Mucosa of rectum (tissue), 2 donors: ENCODE measurements at regions not wholly inside any gene's neighbourhood (a gene's known extent, or its start where the extent isn't known, plus 50 kb on each side); places are given as distances from the start of the nearest gene placed in this dataset.

Experiments used
- H3K27ac ChIP-seq, 2 donors: one replicate each; pipeline ENCODE4 v1.7.0; 2013; ENCODE audit warnings: inconsistent platforms in 2 of 2, low read depth in 2 of 2, low read length in 2 of 2
- H3K27me3 ChIP-seq, 2 donors: one replicate each; pipeline ENCODE4 v1.7.0; 2013; ENCODE audit warnings: low read length in 2 of 2; ENCODE audit not compliant: control insufficient read depth in 2 of 2, insufficient read depth in 2 of 2
- H3K36me3 ChIP-seq, 2 donors: one replicate each; pipeline ENCODE4 v1.7.0; 2013; ENCODE audit warnings: low read length in 2 of 2; ENCODE audit not compliant: control insufficient read depth in 2 of 2, insufficient read depth in 2 of 2
- H3K4me1 ChIP-seq, 2 donors: one replicate each; pipeline ENCODE4 v1.7.0; 2013; ENCODE audit warnings: low read length in 2 of 2, mild to moderate bottlenecking in 1 of 2; ENCODE audit not compliant: control insufficient read depth in 2 of 2, insufficient read depth in 2 of 2
- H3K4me3 ChIP-seq, 2 donors: one replicate each; pipeline ENCODE4 v1.7.0; 2013; ENCODE audit warnings: low read length in 2 of 2
- H3K9ac ChIP-seq, 2 donors: one replicate each; pipeline ENCODE4 v1.7.0; 2013; ENCODE audit warnings: low read length in 2 of 2, low read depth in 1 of 2, mild to moderate bottlenecking in 1 of 2
- H3K9me3 ChIP-seq, 2 donors: one replicate each; pipeline ENCODE4 v1.7.0; 2013; ENCODE audit warnings: low read length in 2 of 2; ENCODE audit not compliant: control insufficient read depth in 2 of 2
- donor health status: healthy.
- donor health status: Normal muscosa, but diverticular disease.

DNA sequence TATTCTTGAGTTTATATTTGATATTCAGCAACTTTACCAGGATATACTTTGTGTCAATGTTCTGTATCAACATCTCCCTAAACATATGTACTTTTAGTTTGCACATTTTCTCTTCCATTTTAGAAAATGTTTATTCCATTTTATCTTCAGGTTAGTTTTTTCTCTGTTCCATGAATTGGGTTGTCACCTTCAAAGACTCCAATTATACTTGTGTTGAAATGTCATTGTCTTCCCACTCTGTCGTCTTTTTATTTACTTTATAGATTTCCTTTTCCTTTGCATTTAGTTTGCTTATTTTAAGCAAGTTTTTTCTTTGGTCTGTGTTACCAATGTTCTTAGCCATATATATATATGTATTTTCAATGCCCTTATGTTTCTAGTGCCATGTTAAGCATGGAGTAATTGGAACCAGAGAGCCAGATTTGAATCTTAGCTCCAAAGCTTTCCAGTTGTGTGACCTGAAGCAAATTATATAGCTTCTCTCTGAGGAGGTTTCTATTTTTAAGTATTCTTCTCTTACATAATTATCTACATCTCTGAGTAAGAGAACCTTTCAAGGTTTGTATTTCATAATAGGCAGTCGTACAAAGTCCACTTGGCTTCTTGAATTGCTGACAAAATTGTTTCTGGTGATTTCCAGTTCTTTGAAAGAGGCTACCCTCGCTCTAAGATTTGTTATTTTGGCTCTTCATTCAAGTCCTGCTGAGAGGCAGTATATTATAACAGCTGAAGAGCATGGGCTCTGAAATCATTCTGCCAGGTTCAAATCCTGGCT lies 85.8 kb upstream of the DYRK2 start:
- Histone ChIP-seq H3K27ac (peak overlapping the region in 1 of 2 donors; percentile 47), H3K9ac (no peak overlapping the region), H3K36me3 (no peaks in the 10 kb centered on the region), H3K27me3 (no peaks in the 10 kb centered on the region), H3K4me3 (no peak overlapping the region), H3K9me3 (peaks cover 2 to 3% of the 10 kb centered on the region in 2 donors), H3K4me1 (no peaks in the 10 kb centered on the region)

DNA sequence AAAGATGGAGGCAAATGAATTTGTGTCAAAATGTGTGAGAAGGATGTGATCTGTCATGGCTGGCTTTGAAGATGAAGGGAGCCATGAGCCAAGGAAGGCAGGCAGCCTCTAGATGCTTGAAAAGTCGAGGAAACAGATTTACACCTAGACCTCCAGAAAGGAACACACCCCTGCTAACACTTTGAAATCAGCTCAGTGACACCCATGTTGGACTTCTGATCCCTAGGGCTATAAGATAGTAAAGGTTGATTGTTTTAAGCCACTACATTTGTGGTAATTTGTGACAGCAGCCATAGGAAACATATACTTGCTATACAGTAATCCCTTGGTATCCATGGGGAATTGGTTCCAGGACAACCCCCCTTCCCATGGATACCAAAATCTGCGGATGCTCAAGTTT lies 80.5 kb upstream of the DYRK2 start:
- Histone ChIP-seq H3K9ac (no peak overlapping the region), H3K36me3 (no peaks in the 10 kb centered on the region), H3K9me3 (peaks cover 0 to 3% of the 10 kb centered on the region in 2 donors), H3K27me3 (no peaks in the 10 kb centered on the region), H3K4me3 (no peak overlapping the region), H3K27ac (no peak overlapping the region), H3K4me1 (no peaks in the 10 kb centered on the region)

DNA sequence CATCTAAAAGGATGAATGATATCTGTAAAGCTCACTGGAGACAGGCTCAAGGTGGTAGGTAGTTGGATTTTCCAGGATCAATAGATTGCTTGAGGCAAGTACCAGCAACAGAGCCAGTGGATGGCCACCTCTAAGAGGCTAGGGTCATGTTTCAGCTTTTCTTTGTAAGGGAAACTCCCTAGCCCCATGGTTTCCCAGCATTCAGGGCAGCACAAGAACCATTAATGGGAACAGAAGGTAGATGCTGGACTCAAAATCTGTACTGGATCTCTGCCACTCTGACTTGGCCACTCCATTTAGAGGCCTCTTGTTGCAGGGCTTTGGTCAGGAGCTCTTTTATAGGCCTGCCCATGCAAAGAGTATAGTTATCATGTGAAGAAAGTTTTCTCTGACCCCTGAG lies 76.1 kb upstream of the DYRK2 start:
- Histone ChIP-seq H3K4me3 (no peak overlapping the region), H3K27ac (no peak overlapping the region), H3K9me3 (no peaks in the 10 kb centered on the region), H3K4me1 (no peaks in the 10 kb centered on the region), H3K9ac (no peak overlapping the region), H3K36me3 (no peaks in the 10 kb centered on the region), H3K27me3 (no peaks in the 10 kb centered on the region)

DNA sequence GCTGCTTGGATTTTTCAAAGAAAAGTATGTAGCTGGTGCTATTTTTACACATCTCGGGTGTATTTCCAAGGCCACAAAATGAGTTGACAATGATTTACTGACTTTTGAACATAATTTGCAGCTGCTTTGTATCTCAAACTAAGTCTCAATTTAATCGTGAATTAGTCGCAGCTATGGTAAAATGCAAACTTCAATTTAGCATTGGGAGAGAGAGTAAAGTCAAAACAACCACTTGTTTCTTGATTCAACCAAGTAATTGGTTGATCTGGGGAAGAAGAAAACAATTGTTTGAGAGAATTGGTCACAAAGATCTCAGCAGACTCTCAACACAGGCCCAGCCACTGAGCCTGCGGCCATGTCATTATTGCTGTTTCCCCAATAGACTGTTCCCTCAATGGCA lies 75.0 kb upstream of the DYRK2 start:
- no peaks in the 10 kb centered on the region for H3K9me3 ChIP-seq
- H3K27ac ChIP-seq = no peak overlapping the region
- no peaks in the 10 kb centered on the region for H3K36me3 ChIP-seq
- H3K9ac ChIP-seq = no peak overlapping the region
- no peaks in the 10 kb centered on the region for H3K27me3 ChIP-seq
- no peak overlapping the region for H3K4me3 ChIP-seq
- no peaks in the 10 kb centered on the region for H3K4me1 ChIP-seq

DNA sequence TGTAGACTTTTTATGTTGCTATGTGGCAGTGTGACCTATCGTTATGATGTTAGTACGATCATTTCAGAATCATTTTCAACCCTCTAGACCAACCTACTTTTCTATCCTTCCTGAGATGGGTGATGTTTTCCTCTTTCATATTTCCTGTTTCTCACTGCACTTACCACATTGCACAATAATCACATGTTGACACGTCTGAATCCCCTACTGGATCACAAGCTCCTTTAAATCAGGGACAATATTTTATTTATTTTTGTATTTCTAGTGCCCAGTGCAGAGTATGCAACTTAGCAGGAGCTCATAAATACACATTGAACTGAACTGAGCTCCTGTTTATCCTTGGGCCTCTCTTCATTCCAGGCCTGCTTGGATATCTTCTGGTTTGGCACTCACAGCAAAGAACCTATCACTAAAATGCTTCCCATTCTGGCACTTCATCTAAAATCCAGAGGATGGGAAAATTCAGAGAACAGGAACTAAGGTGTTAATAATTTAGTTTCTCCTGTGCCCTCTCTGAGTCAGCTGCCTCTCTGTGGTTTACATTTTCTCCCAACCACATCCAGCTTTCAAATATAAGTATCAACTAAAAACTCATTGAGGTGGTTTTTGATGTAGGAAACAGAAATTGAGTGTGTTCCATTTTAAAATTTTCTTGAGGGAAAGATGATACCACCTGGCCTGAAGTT lies 69.4 kb upstream of the DYRK2 start:
- H3K36me3 ChIP-seq = no peaks in the 10 kb centered on the region
- H3K4me3 ChIP-seq = no peak overlapping the region
- no peak overlapping the region for H3K9ac ChIP-seq
- H3K27ac ChIP-seq = no peak overlapping the region
- H3K9me3 ChIP-seq = no peaks in the 10 kb centered on the region
- H3K4me1 ChIP-seq = no peaks in the 10 kb centered on the region
- H3K27me3 ChIP-seq = no peaks in the 10 kb centered on the region

DNA sequence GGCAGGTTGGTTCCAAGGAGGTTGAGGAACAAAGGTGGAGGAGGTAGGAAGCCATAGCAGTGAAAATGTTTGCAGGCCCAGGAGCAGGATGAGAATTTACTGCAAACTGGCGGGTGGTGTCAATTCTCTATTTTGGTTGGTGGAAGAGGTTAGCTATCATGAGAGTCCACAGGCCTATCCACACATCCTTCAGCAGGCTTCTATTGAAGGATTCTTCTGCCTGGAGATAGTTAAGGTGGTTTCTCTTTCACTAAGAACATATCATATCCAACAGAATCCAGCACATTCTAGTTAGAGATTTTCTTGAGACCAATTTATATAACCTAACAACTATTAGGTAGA lies 68.9 kb upstream of the DYRK2 start:
- H3K27me3 ChIP-seq = no peaks in the 10 kb centered on the region
- no peak overlapping the region for H3K9ac ChIP-seq

DNA sequence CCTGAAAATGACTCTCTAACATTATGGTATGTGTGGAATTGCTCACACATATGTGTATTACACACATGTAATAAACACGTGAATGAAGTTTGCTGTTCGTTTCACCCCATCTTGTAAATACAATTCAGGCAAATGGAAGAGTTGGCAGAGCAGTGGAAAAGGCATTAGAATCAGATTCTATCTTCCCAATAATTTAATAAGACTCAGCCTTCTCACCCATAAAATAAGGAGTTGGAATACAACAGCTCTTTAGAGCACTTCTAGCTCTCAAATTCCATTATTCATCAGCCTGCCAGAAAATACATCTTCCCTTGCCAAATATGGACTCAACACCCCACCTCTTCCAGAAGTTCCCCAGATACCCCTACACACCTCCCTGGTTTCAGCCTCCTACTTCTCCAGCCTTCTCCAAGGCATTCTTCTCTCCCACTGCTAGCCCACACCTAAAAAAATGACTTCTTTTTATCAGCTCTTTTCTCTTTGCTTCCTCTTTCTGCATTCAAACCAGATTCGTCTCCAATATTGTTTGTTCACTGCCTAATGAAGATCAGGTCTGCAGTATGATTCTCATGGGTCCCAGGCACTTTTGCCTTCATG lies 66.2 kb upstream of the DYRK2 start:
- Histone ChIP-seq H3K9ac (no peak overlapping the region), H3K36me3 (no peaks in the 10 kb centered on the region), H3K9me3 (no peaks in the 10 kb centered on the region), H3K27ac (no peak overlapping the region), H3K4me1 (no peaks in the 10 kb centered on the region), H3K27me3 (no peaks in the 10 kb centered on the region), H3K4me3 (no peak overlapping the region)

More for the DNA sequence above, 68.9 kb upstream of the DYRK2 start:
- Histone ChIP-seq H3K4me1 (no peaks in the 10 kb centered on the region), H3K36me3 (no peaks in the 10 kb centered on the region), H3K4me3 (no peak overlapping the region), H3K27ac (no peak overlapping the region), H3K9me3 (no peaks in the 10 kb centered on the region)

DNA sequence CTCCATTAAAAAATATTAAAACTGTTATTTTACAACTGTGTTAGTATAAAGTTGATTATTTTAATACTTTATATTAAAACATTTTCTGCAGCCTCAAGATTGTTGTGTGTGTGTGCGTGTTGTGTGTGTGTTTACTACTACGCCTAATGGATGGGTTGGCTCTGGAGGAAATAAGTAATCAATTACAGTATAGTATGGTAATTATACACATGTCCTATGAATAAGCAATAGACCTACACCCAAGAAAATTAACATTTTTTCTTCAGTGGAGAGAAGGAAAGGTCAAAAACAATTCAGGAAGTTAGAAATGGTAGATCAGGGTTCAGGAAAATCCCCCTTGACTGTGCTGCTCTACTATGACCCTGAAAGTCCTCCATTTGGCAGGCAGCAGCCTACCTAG lies 65.7 kb upstream of the DYRK2 start:
- H3K27ac ChIP-seq = no peak overlapping the region
- H3K4me3 ChIP-seq = no peak overlapping the region
- no peaks in the 10 kb centered on the region for H3K9me3 ChIP-seq
- H3K4me1 ChIP-seq = no peaks in the 10 kb centered on the region
- H3K9ac ChIP-seq = no peak overlapping the region
- no peaks in the 10 kb centered on the region for H3K27me3 ChIP-seq
- no peaks in the 10 kb centered on the region for H3K36me3 ChIP-seq

DNA sequence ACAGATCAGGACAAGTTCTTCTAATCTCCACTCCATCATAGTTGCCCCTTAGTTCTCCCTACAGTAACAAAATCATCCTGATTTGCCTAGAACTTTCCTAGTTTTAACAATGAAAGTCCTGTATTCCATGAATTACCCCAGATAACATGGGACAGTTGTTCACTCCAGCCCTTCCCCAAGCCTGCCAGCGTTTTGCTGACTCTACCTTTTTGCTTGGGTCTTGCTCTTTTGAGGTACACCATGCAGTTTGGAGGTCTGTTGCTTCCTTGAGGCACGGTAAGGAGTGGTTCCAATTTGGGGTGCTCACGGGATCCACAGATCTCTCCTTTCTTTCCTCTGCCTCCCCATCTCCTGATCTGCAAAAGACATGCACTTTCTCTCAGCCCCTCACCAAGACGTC lies 61.6 kb upstream of the DYRK2 start:
- Histone ChIP-seq H3K4me3 (no peak overlapping the region), H3K27ac (no peak overlapping the region), H3K9ac (no peak overlapping the region), H3K9me3 (no peaks in the 10 kb centered on the region), H3K4me1 (no peaks in the 10 kb centered on the region), H3K36me3 (no peaks in the 10 kb centered on the region), H3K27me3 (no peaks in the 10 kb centered on the region)

DNA sequence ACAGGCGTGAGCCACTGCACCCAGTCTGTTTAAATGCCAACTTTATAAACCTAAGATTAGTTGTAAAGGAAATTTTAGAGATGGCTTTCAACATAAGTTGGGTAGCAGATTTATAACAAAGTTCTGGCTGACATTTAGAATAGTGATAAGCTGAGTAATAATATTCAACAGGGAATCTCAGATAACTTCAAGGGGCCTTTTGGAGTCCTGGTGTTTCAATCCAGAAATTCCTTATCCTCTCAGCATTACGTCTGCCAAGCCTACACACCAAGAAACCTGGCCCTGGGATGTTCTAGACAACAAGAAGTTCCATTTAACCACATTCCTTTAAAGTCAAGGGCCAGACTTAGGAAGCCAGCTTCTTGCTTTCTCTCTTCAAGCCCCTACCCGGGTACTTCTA lies 59.5 kb upstream of the DYRK2 start:
- Histone ChIP-seq H3K9me3 (no peaks in the 10 kb centered on the region), H3K4me1 (peaks cover 4 to 14% of the 10 kb centered on the region in 2 donors), H3K27me3 (no peaks in the 10 kb centered on the region), H3K36me3 (no peaks in the 10 kb centered on the region), H3K9ac (no peak overlapping the region), H3K4me3 (no peak overlapping the region), H3K27ac (no peak overlapping the region)
